Naive thymus-derived CD4-positive, alpha-beta T cell (primary cell): ENCODE measurements at regions not wholly inside any gene's neighbourhood (a gene's known extent, or its start where the extent isn't known, plus 50 kb on each side); places are given as distances from the start of the nearest gene placed in this dataset.

Source experiments
- ATAC-seq: fragments of 150-1000 bp; cut with Tn5 transposase; 2 replicates; pipeline ENCODE4 v1.10.0; 2021; ENCODE audit warnings: mild to moderate bottlenecking, moderate library complexity
- CTCF ChIA-PET: fragments of 350-600 bp; sonication (Branson Sonifier 250); formaldehyde crosslinking; loops from one replicate; lab custom pipeline; 2021; ENCODE audit warnings: antibody characterized with exemption; lab: Charles Lee
- POLR2A ChIA-PET: fragments of 350-600 bp; sonication (Branson Sonifier 250); formaldehyde crosslinking; loops from one replicate; lab custom pipeline; 2021; ENCODE audit warnings: antibody characterized with exemption, inconsistent platforms; lab: Charles Lee
- DNase-seq, 9 donors: peaks; one replicate each; pipeline versions ENCODE4 v3.0.0 to v3.0.0-alpha.2; 2020 to 2022; ENCODE audit warnings: mixed read lengths in 1 of 9
- H3K27ac ChIP-seq: one replicate; pipeline ENCODE4 v1.7.0; 2013; ENCODE audit warnings: mild to moderate bottlenecking, low read depth, low read length, moderate library complexity
- H3K27me3 ChIP-seq, 2 donors: one replicate each; pipeline ENCODE4 v1.7.0; 2013; ENCODE audit warnings: low read length in 2 of 2, mild to moderate bottlenecking in 2 of 2, moderate library complexity in 2 of 2; ENCODE audit not compliant: control insufficient read depth in 2 of 2, insufficient read depth in 2 of 2
- H3K36me3 ChIP-seq, 3 experiments: 1 replicate in 2 of 3; 2 replicates in 1 of 3; pipeline ENCODE4 v1.7.0; 2013; ENCODE audit warnings: low read length in 3 of 3, mild to moderate bottlenecking in 3 of 3, moderate library complexity in 1 of 3; ENCODE audit not compliant: insufficient read depth in 3 of 3, control insufficient read depth in 2 of 3
- H3K4me1 ChIP-seq, 2 donors: one replicate each; pipeline ENCODE4 v1.7.0; 2013; ENCODE audit warnings: low read length in 2 of 2, mild to moderate bottlenecking in 2 of 2, moderate library complexity in 1 of 2; ENCODE audit not compliant: control insufficient read depth in 2 of 2, insufficient read depth in 2 of 2
- H3K4me3 ChIP-seq: 2 replicates; pipeline ENCODE4 v1.7.0; 2013; ENCODE audit warnings: mild to moderate bottlenecking, low read length
- H3K9me3 ChIP-seq, 3 experiments: 1 replicate in 2 of 3; 2 replicates in 1 of 3; pipeline ENCODE4 v1.7.0; 2013; ENCODE audit warnings: low read length in 3 of 3; ENCODE audit not compliant: control insufficient read depth in 2 of 3
- H3K27ac Mint-ChIP-seq, 9 donors: one replicate each; pipeline ENCODE4 v1.8.0; 2020 to 2022; ENCODE audit warnings: mixed read lengths in 9 of 9, mild to moderate bottlenecking in 8 of 9, moderate library complexity in 5 of 9, inconsistent platforms in 2 of 9
- H3K27me3 Mint-ChIP-seq, 5 donors: one replicate each; pipeline ENCODE4 v1.8.0; 2021 to 2022; ENCODE audit warnings: mixed read lengths in 5 of 5, mild to moderate bottlenecking in 1 of 5
- H3K36me3 Mint-ChIP-seq, 5 donors: one replicate each; pipeline ENCODE4 v1.8.0; 2020 to 2022; ENCODE audit warnings: mixed read lengths in 5 of 5, mild to moderate bottlenecking in 3 of 5, inconsistent platforms in 1 of 5
- H3K4me1 Mint-ChIP-seq, 7 donors: one replicate each; pipeline ENCODE4 v1.8.0; 2020 to 2022; ENCODE audit warnings: mixed read lengths in 7 of 7, mild to moderate bottlenecking in 3 of 7, inconsistent platforms in 1 of 7
- H3K4me3 Mint-ChIP-seq, 10 donors: one replicate each; pipeline ENCODE4 v1.8.0; 2020 to 2022; ENCODE audit warnings: mild to moderate bottlenecking in 10 of 10, mixed read lengths in 10 of 10, moderate library complexity in 6 of 10, inconsistent platforms in 2 of 10
- H3K9me3 Mint-ChIP-seq, 11 donors: one replicate each; pipeline ENCODE4 v1.8.0; 2020 to 2022; ENCODE audit warnings: mixed read lengths in 11 of 11, mild to moderate bottlenecking in 4 of 11, inconsistent platforms in 1 of 11, moderate library complexity in 1 of 11
- intact Hi-C, 2 donors: fragments of 100-400 bp; cut with micrococcal nuclease; formaldehyde crosslinking; loops; one replicate each; pipeline ENCODE4 v1.15.1; 2023

- POLR2A ChIA-PET, result no interaction called here
Measured at GRCh38 chr10:30121401-30121800, 62.0 kb upstream of the JCAD start.

GRCh38 chr10:30118590-30118989 is 59.2 kb upstream of the JCAD start:
- Mint-ChIP-seq H3K9me3 (peaks cover 0 to 8% (median 0%) of the 10 kb centered on the region in 11 donors), H3K27ac (no peak overlapping the region), H3K4me3 (no peak overlapping the region), H3K4me1 (peaks cover 0 to 11% (median 0%) of the 10 kb centered on the region in 7 donors), H3K36me3 (no peaks in the 10 kb centered on the region), H3K27me3 (peaks cover 10 to 21% (median 14%) of the 10 kb centered on the region in 5 donors)
- no peak overlapping the region for H3K4me3 ChIP-seq
- no peak for ATAC-seq
- H3K9me3 ChIP-seq, result no peaks in the 10 kb centered on the region
- H3K4me1 ChIP-seq, result no peaks in the 10 kb centered on the region
- no peak overlapping the region for H3K27ac ChIP-seq
- no peaks in the 10 kb centered on the region for H3K36me3 ChIP-seq
- no peaks in the 10 kb centered on the region for H3K27me3 ChIP-seq
- ChIA-PET CTCF (no interaction called here), POLR2A (no interaction called here)
- no peak for DNase-seq
- intact Hi-C loops, result no loop called here

More at GRCh38 chr10:30121401-30121800, 62.0 kb upstream of the JCAD start:
- Mint-ChIP-seq H3K27ac (no peak overlapping the region), H3K36me3 (no peaks in the 10 kb centered on the region), H3K4me1 (peaks cover 0 to 3% (median 0%) of the 10 kb centered on the region in 7 donors), H3K27me3 (peaks cover 0 to 14% (median 2%) of the 10 kb centered on the region in 5 donors), H3K9me3 (peaks cover 0 to 8% (median 0%) of the 10 kb centered on the region in 11 donors), H3K4me3 (no peak overlapping the region)
- Histone ChIP-seq H3K27me3 (no peaks in the 10 kb centered on the region), H3K27ac (no peak overlapping the region), H3K4me3 (no peak overlapping the region), H3K36me3 (no peaks in the 10 kb centered on the region), H3K9me3 (no peaks in the 10 kb centered on the region), H3K4me1 (no peaks in the 10 kb centered on the region)
- intact Hi-C loops, result no loop called here
- no peak for DNase-seq
- CTCF ChIA-PET, result no interaction called here
- no peak for ATAC-seq

GRCh38 chr10:30117812-30118501 is 58.6 kb upstream of the JCAD start:
- Histone ChIP-seq H3K27me3 (no peaks in the 10 kb centered on the region), H3K4me1 (no peaks in the 10 kb centered on the region), H3K36me3 (no peaks in the 10 kb centered on the region), H3K4me3 (no peak overlapping the region), H3K9me3 (no peaks in the 10 kb centered on the region), H3K27ac (no peak overlapping the region)
- Mint-ChIP-seq H3K4me3 (no peak overlapping the region), H3K9me3 (peaks cover 0 to 8% (median 0%) of the 10 kb centered on the region in 11 donors), H3K27ac (no peak overlapping the region), H3K36me3 (no peaks in the 10 kb centered on the region), H3K4me1 (peaks cover 0 to 13% (median 0%) of the 10 kb centered on the region in 7 donors), H3K27me3 (peaks cover 12 to 23% (median 16%) of the 10 kb centered on the region in 5 donors)
- ChIA-PET CTCF (no interaction called here), POLR2A (no interaction called here)
- ATAC-seq (no peak), DNase-seq (no peak)
- intact Hi-C loops, result no loop called here

- Histone ChIP-seq H3K36me3 (no peaks in the 10 kb centered on the region), H3K27ac (no peak overlapping the region), H3K9me3 (no peaks in the 10 kb centered on the region), H3K27me3 (no peaks in the 10 kb centered on the region), H3K4me1 (no peaks in the 10 kb centered on the region), H3K4me3 (no peak overlapping the region)
- DNase-seq (no peak), ATAC-seq (no peak)
- POLR2A ChIA-PET, result no interaction called here
- peaks cover 20 to 27% (median 25%) of the 10 kb centered on the region in 5 donors for H3K27me3 Mint-ChIP-seq
- no peak overlapping the region for H3K4me3 Mint-ChIP-seq
- no peaks in the 10 kb centered on the region for H3K36me3 Mint-ChIP-seq
- intact Hi-C loops, result no loop called here
- peaks cover 0 to 13% (median 0%) of the 10 kb centered on the region in 7 donors for H3K4me1 Mint-ChIP-seq
- no peak overlapping the region for H3K27ac Mint-ChIP-seq
- H3K9me3 Mint-ChIP-seq, result peaks cover 0 to 2% (median 0%) of the 10 kb centered on the region in 11 donors
- CTCF ChIA-PET, result no interaction called here
Measured at GRCh38 chr10:30116041-30116491, 56.7 kb upstream of the JCAD start.

- H3K4me3 ChIP-seq, result no peak overlapping the region
- no peak for ATAC-seq
- no peaks in the 10 kb centered on the region for H3K36me3 ChIP-seq
- no peaks in the 10 kb centered on the region for H3K36me3 Mint-ChIP-seq
- no peaks in the 10 kb centered on the region for H3K27me3 ChIP-seq
- H3K4me1 ChIP-seq, result no peaks in the 10 kb centered on the region
- no peak for DNase-seq
- H3K9me3 Mint-ChIP-seq, result no peaks in the 10 kb centered on the region
- H3K4me3 Mint-ChIP-seq, result no peak overlapping the region
- intact Hi-C loops, result no loop called here
- no peak overlapping the region for H3K27ac ChIP-seq
- H3K4me1 Mint-ChIP-seq, result peaks cover 0 to 13% (median 0%) of the 10 kb centered on the region in 7 donors
- POLR2A ChIA-PET, result no interaction called here
- H3K27me3 Mint-ChIP-seq, result peaks cover 18 to 32% (median 26%) of the 10 kb centered on the region in 5 donors
- no peaks in the 10 kb centered on the region for H3K9me3 ChIP-seq
- no peak overlapping the region for H3K27ac Mint-ChIP-seq
- CTCF ChIA-PET, result no interaction called here
Measured at GRCh38 chr10:30115626-30115940, 56.2 kb upstream of the JCAD start.

- H3K27me3 Mint-ChIP-seq, result peaks cover 18 to 33% (median 31%) of the 10 kb centered on the region in 5 donors
- POLR2A ChIA-PET, result no interaction called here
- intact Hi-C loops, result no loop called here
Measured at GRCh38 chr10:30114881-30115625, 55.7 kb upstream of the JCAD start.

More at GRCh38 chr10:30114881-30115625, 55.7 kb upstream of the JCAD start:
- no peak overlapping the region for H3K27ac Mint-ChIP-seq
- ATAC-seq, result no peak
- peaks cover 0 to 13% (median 0%) of the 10 kb centered on the region in 7 donors for H3K4me1 Mint-ChIP-seq
- H3K4me3 Mint-ChIP-seq, result no peak overlapping the region
- Histone ChIP-seq H3K4me1 (no peaks in the 10 kb centered on the region), H3K27ac (no peak overlapping the region), H3K4me3 (no peak overlapping the region), H3K27me3 (no peaks in the 10 kb centered on the region), H3K9me3 (no peaks in the 10 kb centered on the region), H3K36me3 (no peaks in the 10 kb centered on the region)
- no peak for DNase-seq
- no peaks in the 10 kb centered on the region for H3K36me3 Mint-ChIP-seq
- CTCF ChIA-PET, result no interaction called here
- peaks cover 0 to under 1% (median 0%) of the 10 kb centered on the region in 11 donors for H3K9me3 Mint-ChIP-seq
